ENCODE measurements at regions not wholly inside any gene's neighbourhood (a gene's known extent, or its start where the extent isn't known, plus 50 kb on each side); places are given as distances from the start of the nearest gene placed in this dataset.

- DNase-seq (ENCODE audit: low read depth in 2 of 2), result peak in 1 of 2 donors; percentile 12
Observed at GRCh38 chr10:78973901-78974616, 94.7 kb upstream of the ZMIZ1 start.

GRCh38 chr10:78974617-78975317, 94.0 kb upstream of the ZMIZ1 start:
- peak; percentile 39 to 44 for DNase-seq (ENCODE audit: low read depth in 2 of 2)

- no peak for DNase-seq (ENCODE audit: low read depth in 2 of 2)
Observed at GRCh38 chr10:78975926-78976325, 92.8 kb upstream of the ZMIZ1 start.

- no peak for DNase-seq (ENCODE audit: low read depth in 2 of 2)
Observed at GRCh38 chr10:78976825-78977755, 91.7 kb upstream of the ZMIZ1 start.

GRCh38 chr10:78979938-78980337, 88.8 kb upstream of the ZMIZ1 start:
- DNase-seq (ENCODE audit: low read depth in 2 of 2), result no peak

GRCh38 chr10:78980354-78980753, 88.4 kb upstream of the ZMIZ1 start:
- no peak for DNase-seq (ENCODE audit: low read depth in 2 of 2)

- no peak for DNase-seq (ENCODE audit: low read depth in 2 of 2)
Observed at GRCh38 chr10:78980815-78981214, 88.0 kb upstream of the ZMIZ1 start.

- no peak for DNase-seq (ENCODE audit: low read depth in 2 of 2)
Observed at GRCh38 chr10:78981257-78981969, 87.4 kb upstream of the ZMIZ1 start.

GRCh38 chr10:78981970-78982281, 86.8 kb upstream of the ZMIZ1 start:
- no peak for DNase-seq (ENCODE audit: low read depth in 2 of 2)

GRCh38 chr10:78982726-78983125, 86.0 kb upstream of the ZMIZ1 start:
- DNase-seq (ENCODE audit: low read depth in 2 of 2), result no peak

GRCh38 chr10:78983608-78984007, 85.2 kb upstream of the ZMIZ1 start:
- DNase-seq (ENCODE audit: low read depth in 2 of 2), result no peak

GRCh38 chr10:78985973-78986818, 82.6 kb upstream of the ZMIZ1 start:
- DNase-seq (ENCODE audit: low read depth in 2 of 2), result no peak

- no peak for DNase-seq (ENCODE audit: low read depth in 2 of 2)
Observed at GRCh38 chr10:78991187-78991586, 77.6 kb upstream of the ZMIZ1 start.

- no peak for DNase-seq (ENCODE audit: low read depth in 2 of 2)
Observed at GRCh38 chr10:78992333-78992732, 76.4 kb upstream of the ZMIZ1 start.

- no peak for DNase-seq (ENCODE audit: low read depth in 2 of 2)
Observed at GRCh38 chr10:78993261-78993945, 75.4 kb upstream of the ZMIZ1 start.

- no peak for DNase-seq (ENCODE audit: low read depth in 2 of 2)
Observed at GRCh38 chr10:78995987-78996791, 72.6 kb upstream of the ZMIZ1 start.

GRCh38 chr10:78996792-78997129, 72.0 kb upstream of the ZMIZ1 start:
- no peak for DNase-seq (ENCODE audit: low read depth in 2 of 2)

GRCh38 chr10:78997635-78998618, 70.8 kb upstream of the ZMIZ1 start:
- no peak for DNase-seq (ENCODE audit: low read depth in 2 of 2)

All from stimulated activated CD8-positive, alpha-beta memory T cell treated with anti-CD3 and anti-CD28 coated beads, Interleukin-2, amount 100 ng/mL, for 1 hour (primary cell).